ENCODE measurements at regions not wholly inside any gene's neighbourhood (a gene's known extent, or its start where the extent isn't known, plus 50 kb on each side); places are given as distances from the start of the nearest gene placed in this dataset.

GRCh38 chr10:57775250-57775649, 492.4 kb downstream of the IPMK start:
- Mint-ChIP-seq H3K27ac (no peak overlapping the region), H3K9me3 (peaks cover 32% of the 10 kb centered on the region), H3K36me3 (no peaks in the 10 kb centered on the region), H3K27me3 (ENCODE audit: low read depth) (no peaks in the 10 kb centered on the region), H3K4me3 (no peak overlapping the region), H3K4me1 (peaks cover 5% of the 10 kb centered on the region)
- DNase-seq (ENCODE audit: low spot score in 2 of 2, unreplicated experiment in 2 of 2) = no peak
- TF ChIP-seq CTCF (IDR thresholded peaks at IDR 0.05; ENCODE audit: unreplicated experiment) = no peak

GRCh38 chr10:57769298-57769697, 498.4 kb downstream of the IPMK start:
- H3K9me3 Mint-ChIP-seq = peaks cover 35% of the 10 kb centered on the region
- peaks cover 5% of the 10 kb centered on the region for H3K4me1 Mint-ChIP-seq
- no peaks in the 10 kb centered on the region for H3K36me3 Mint-ChIP-seq
- no peak for TF ChIP-seq CTCF (IDR thresholded peaks at IDR 0.05; ENCODE audit: unreplicated experiment)
- DNase-seq (ENCODE audit: low spot score in 2 of 2, unreplicated experiment in 2 of 2) = no peak
- no peaks in the 10 kb centered on the region for H3K27me3 Mint-ChIP-seq (ENCODE audit: low read depth)
- no peak overlapping the region for H3K27ac Mint-ChIP-seq
- H3K4me3 Mint-ChIP-seq = no peak overlapping the region

- Mint-ChIP-seq H3K9me3 (no peaks in the 10 kb centered on the region), H3K4me3 (no peak overlapping the region), H3K4me1 (peaks cover 3% of the 10 kb centered on the region), H3K36me3 (no peaks in the 10 kb centered on the region), H3K27ac (no peak overlapping the region), H3K27me3 (ENCODE audit: low read depth) (no peaks in the 10 kb centered on the region)
- no peak for TF ChIP-seq CTCF (IDR thresholded peaks at IDR 0.05; ENCODE audit: unreplicated experiment)
- DNase-seq (ENCODE audit: low spot score in 2 of 2, unreplicated experiment in 2 of 2) = no peak
These were observed 507.9 kb downstream of the IPMK start for GRCh38 chr10:57759777-57760176.

- H3K4me1 Mint-ChIP-seq = peaks cover 3% of the 10 kb centered on the region
- no peaks in the 10 kb centered on the region for H3K27me3 Mint-ChIP-seq (ENCODE audit: low read depth)
- H3K27ac Mint-ChIP-seq = no peak overlapping the region
- no peak overlapping the region for H3K4me3 Mint-ChIP-seq
- peaks cover 33% of the 10 kb centered on the region for H3K9me3 Mint-ChIP-seq
- no peak for TF ChIP-seq CTCF (IDR thresholded peaks at IDR 0.05; ENCODE audit: unreplicated experiment)
- no peak for DNase-seq (ENCODE audit: low spot score in 2 of 2, unreplicated experiment in 2 of 2)
- H3K36me3 Mint-ChIP-seq = peaks cover 2% of the 10 kb centered on the region
These were observed 512.9 kb downstream of the IPMK start for GRCh38 chr10:57754803-57755202.

GRCh38 chr10:57743711-57744110, 524.0 kb downstream of the IPMK start:
- Mint-ChIP-seq H3K27me3 (ENCODE audit: low read depth) (no peaks in the 10 kb centered on the region), H3K36me3 (no peaks in the 10 kb centered on the region), H3K4me3 (no peak overlapping the region), H3K27ac (no peak overlapping the region), H3K9me3 (peaks cover 13% of the 10 kb centered on the region), H3K4me1 (no peaks in the 10 kb centered on the region)
- no peak for TF ChIP-seq CTCF (IDR thresholded peaks at IDR 0.05; ENCODE audit: unreplicated experiment)
- DNase-seq (ENCODE audit: low spot score in 2 of 2, unreplicated experiment in 2 of 2) = no peak

- H3K27me3 Mint-ChIP-seq (ENCODE audit: low read depth) = no peaks in the 10 kb centered on the region
- no peaks in the 10 kb centered on the region for H3K36me3 Mint-ChIP-seq
- H3K4me1 Mint-ChIP-seq = no peaks in the 10 kb centered on the region
- H3K4me3 Mint-ChIP-seq = no peak overlapping the region
- H3K9me3 Mint-ChIP-seq = no peaks in the 10 kb centered on the region
- DNase-seq (ENCODE audit: low spot score in 2 of 2, unreplicated experiment in 2 of 2) = no peak
- H3K27ac Mint-ChIP-seq = no peak overlapping the region
- TF ChIP-seq CTCF (IDR thresholded peaks at IDR 0.05; ENCODE audit: unreplicated experiment) = no peak
These were observed 525.9 kb downstream of the IPMK start for GRCh38 chr10:57741751-57742150.
